Coronary artery (tissue), 2 donors: ENCODE measurements at regions not wholly inside any gene's neighbourhood (a gene's known extent, or its start where the extent isn't known, plus 50 kb on each side); places are given as distances from the start of the nearest gene placed in this dataset.

Source experiments
- DNase-seq: peaks from one replicate; pipeline ENCODE4 v3.0.0-alpha.2; 2017; ENCODE audit warnings: low spot score
- H3K27ac ChIP-seq, 2 donors: fragments of 200-600 bp; sonication (generic); one replicate each; pipeline ENCODE4 v1.5.1; 2016 to 2019
- H3K4me3 ChIP-seq: fragments of 200-600 bp; sonication (generic); 2 replicates; pipeline ENCODE4 v1.5.1; 2016; ENCODE audit warnings: mild to moderate bottlenecking, moderate library complexity
- CTCF ChIP-seq: fragments of 200-600 bp; sonication (generic); IDR thresholded peaks from one replicate; pipeline ENCODE4 v1.5.1; 2019; ENCODE audit warnings: antibody characterized with exemption

GRCh38 chr17:71033336-71033735 is 864.0 kb downstream of the KCNJ2 start:
- no peak for DNase-seq
- Histone ChIP-seq H3K4me3 (no peak overlapping the region), H3K27ac (no peak overlapping the region)
- TF ChIP-seq CTCF = no peak

DNA sequence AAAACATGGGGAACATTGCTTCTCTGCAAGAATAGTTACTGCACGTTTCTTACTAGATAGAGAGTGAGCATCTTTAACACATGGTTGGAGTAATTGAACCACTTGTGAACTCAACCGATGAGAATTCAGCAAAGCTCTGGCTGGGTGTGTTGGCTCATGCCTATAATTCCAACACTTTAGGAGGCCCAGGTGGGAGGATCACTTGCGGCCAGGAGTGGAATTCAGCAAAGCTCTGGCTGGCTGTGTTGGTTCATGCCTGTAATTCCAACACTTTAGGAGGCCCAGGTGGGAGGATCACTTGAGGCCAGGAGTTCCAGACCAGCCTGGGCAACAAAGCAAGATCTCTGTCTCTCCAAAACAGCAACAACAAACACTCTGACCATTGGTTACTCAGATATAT is 865.9 kb downstream of the KCNJ2 start:
- no peak for TF ChIP-seq CTCF
- H3K27ac ChIP-seq = no peak overlapping the region
- no peak for DNase-seq
- no peak overlapping the region for H3K4me3 ChIP-seq

GRCh38 chr17:71037386-71037785 is 868.1 kb downstream of the KCNJ2 start:
- no peak for DNase-seq
- no peak for TF ChIP-seq CTCF
- no peak overlapping the region for H3K4me3 ChIP-seq
- no peak overlapping the region for H3K27ac ChIP-seq

GRCh38 chr17:71039391-71039790 is 870.1 kb downstream of the KCNJ2 start:
- H3K4me3 ChIP-seq = no peak overlapping the region
- no peak overlapping the region for H3K27ac ChIP-seq
- no peak for TF ChIP-seq CTCF
- no peak for DNase-seq

DNA sequence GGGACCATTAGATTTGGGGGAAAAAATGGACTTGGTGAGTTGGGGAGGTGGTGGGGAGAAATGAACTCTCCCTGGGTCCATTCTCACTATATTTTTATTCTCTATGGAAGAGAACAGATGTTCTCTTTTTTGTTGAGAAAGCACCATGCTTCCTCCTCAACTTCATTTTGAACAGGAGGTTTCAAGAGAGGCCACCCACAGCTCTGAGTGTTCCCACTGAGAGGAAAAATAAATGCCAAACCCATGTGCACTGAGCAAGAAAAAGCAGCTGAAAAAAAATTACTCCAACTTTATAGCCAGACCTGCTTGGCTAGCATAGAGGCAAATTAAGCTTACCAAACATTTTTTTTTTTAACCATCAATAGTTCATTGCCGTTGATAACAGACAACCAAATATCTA is 883.6 kb downstream of the KCNJ2 start:
- Histone ChIP-seq H3K4me3 (no peak overlapping the region), H3K27ac (no peak overlapping the region)
- TF ChIP-seq CTCF = no peak
- no peak for DNase-seq

GRCh38 chr17:71055128-71055527 is 885.8 kb downstream of the KCNJ2 start:
- TF ChIP-seq CTCF = no peak

GRCh38 chr17:71057448-71057847 is 888.1 kb downstream of the KCNJ2 start:
- TF ChIP-seq CTCF = no peak
- DNase-seq = no peak

More at GRCh38 chr17:71055128-71055527, 885.8 kb downstream of the KCNJ2 start:
- H3K27ac ChIP-seq = no peak overlapping the region
- no peak for DNase-seq
- H3K4me3 ChIP-seq = no peak overlapping the region

More at GRCh38 chr17:71057448-71057847, 888.1 kb downstream of the KCNJ2 start:
- Histone ChIP-seq H3K27ac (no peak overlapping the region), H3K4me3 (no peak overlapping the region)
